NCI-H526 (cell line): ENCODE measurements at regions not wholly inside any gene's neighbourhood (a gene's known extent, or its start where the extent isn't known, plus 50 kb on each side); places are given as distances from the start of the nearest gene placed in this dataset.
A peak's percentile ranks its signal among the peaks of the same experiment; 100 is the strongest.

Source experiments
- DNase-seq, 2 experiments: peaks; one replicate each; lab custom pipeline; 2025; lab: John Stamatoyannopoulos, UW

DNA sequence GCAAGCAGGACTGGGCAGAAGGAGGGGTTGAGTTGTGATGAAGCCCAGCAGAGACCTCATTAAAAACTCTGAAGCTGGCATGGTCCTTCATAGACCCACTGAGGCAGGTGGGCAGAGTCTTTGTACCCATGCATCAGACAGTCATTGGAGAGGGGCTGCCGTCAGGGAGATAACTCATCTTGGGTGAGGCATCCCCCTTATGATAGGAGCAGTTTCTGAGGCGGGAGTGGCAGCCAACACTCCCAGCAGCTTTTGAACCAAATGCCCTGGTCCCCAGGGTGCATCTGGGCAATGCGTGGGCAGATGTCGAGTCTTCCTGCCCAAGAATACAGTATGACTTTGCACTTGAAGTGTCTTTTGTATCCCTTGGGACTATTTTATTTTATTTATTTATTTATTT lies 68.1 kb downstream of the HTR5A start:
- no peak for DNase-seq

DNA sequence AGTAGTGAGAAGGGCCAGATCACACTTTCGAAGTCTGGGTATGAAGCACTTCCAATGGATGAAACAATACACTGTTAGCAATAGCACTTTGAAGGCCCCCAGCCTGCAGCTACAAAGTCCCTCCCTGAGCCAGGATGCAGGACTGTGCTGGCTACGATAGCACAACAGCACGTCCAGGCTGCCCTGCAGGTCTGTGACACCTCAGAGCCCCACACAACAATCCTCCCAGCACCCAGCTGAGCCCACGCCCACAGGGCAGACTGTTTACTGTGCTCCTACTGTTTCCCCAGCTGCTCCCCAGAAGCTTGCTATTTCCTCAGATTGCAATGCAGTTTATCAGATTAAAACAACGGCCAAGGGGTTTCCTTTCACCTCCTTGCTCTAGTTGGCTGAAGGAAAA lies 71.4 kb downstream of the HTR5A start:
- no peak for DNase-seq

DNA sequence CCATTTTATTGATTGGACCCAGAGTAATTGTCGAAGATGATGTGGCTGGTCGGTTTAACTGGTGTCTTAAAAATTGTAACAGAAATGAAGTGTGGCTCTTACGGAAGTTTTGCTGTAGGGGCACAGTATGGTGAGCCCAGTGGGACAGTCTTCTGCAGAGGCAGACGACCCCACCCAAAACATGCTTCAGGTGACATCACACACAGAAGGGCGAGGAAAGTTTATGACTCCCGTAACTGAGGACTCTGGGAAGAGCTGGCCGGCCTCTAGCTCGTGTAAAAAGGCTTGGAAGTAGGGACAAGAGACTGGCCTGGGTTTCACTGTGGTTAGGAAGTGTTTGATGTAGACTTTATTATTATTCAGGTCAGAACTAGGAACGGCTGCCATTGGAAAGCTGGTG lies 73.3 kb downstream of the HTR5A start:
- no peak for DNase-seq

DNA sequence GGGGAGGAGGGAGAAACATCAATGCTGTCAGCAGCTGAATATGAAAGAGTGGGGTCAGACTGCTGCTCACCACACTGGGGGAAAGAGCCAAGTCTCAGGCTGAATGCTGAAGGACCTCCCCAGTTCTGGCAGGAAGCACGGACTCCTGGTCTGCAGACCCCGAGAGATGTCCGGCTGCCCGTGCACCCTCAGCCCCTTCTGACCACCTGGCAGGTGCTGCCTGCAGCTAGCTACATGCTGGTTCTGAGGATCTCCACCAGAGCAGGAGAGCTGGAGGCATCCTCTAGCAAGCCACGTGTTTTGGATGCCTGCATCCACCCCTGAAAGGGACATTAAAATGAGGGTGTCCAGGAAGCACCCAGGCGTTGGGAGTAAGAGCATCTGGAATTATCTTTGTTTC lies 74.2 kb downstream of the HTR5A start:
- no peak for DNase-seq

DNA sequence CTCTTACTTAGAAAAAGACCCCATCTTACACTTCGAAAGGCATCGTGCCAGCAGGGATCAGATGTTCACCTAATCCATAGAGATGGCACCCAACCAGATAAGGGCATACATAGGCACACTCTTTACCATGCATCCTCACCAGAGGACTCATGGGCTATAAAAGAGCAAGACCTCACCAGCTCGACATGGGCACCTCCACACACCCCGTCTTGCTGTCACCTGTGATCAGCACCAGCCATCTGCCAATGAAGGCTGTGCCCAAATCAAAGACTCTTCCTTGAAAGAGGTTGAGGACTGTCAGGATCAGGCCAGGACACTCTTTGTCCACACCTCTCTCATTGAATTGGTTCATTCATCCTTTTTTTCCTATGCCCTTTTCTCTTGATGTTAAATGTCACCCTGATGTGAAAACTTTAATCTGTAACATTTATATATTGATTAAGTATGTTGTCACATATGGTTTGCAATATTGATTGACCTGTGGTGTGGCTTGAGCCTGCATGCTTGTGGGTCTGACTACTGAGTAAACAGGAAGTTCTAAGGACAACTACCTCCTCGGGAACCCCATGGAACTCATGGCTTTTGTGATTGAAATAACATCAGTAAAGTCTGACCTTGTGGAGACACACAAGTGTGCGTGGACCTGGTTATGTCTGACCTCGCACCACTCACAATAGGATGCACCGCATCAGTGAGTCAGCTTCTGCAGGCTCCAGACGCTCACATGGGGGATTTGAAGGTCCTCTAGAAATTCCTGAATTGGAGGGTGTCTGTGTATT lies 75.5 kb downstream of the HTR5A start:
- DNase-seq = no peak

DNA sequence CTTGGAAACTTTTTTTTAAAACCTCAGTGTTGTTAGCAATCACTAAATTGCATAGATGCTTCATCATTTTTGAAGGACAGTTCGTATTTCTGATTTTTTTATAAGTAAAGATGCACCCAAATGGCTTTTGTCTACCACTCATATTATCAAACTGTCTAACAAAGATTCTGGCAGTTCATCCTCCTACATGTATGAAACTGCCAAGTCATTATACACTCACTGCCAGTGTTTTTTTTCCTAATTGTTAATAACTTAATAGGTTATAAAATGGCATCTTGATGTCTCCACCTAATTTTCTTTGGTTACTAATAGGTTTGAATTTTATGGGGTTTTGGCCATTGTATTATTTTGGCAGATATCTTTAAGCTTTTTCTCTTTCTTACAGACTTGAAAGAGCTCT lies 77.0 kb downstream of the HTR5A start:
- no peak for DNase-seq

DNA sequence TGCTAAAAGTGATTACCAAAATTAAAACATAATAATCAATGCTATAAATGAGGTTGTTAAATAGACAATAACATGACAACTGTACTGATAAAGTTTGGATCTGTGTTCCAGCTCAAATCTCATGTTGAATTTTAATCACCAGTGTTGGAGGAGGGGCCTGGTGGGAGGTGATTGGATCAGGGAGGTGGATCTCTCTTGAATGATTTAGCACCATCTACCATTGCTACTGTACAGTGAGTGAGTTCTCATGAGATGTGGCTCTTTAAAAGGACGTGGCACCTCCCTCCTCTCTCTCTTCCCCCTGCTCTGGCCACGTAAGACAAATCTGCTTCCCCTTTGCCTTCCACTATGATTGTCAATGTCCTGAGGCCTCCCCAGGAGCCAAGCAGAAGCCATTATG lies 77.5 kb downstream of the HTR5A start:
- no peak for DNase-seq

DNA sequence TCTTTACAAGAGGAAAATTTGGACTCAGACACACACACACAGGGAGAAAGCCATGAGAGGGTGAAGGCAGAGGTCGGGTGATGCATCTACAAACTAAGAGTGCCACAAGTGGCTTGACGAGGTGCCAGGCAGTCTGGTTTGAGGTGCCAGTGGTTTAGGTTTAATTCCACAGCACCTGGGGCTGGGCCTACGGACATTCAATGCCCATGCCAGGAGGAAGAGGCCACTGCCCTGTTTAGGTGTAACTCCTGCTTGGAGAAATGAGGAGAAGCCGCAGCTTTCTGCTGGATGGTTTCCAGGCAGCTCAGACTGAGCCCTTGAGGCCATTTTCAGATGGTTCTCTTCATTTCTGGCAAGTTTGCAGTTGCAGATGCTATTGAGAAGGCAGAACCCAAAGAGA lies 83.6 kb downstream of the HTR5A start:
- no peak for DNase-seq

DNA sequence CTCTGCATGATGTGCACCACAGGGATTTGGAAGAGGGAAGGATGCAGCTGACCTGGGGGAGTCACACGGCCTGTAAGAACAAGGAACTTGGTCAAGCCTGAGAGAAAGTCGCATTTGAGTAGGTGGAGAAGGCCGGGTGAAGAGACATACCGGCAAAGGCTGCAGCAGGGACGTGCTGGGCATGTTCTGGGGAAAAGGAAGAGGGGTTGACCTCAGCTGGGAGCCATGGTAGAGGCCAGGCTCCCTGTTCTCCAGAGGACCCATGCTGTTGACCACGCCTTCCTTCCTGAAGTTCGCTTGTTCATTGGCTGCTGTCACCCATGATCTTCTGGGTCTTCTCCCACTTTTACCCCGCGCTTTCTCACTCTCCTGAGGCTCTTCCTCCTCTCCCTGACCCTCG lies 84.5 kb downstream of the HTR5A start:
- DNase-seq = no peak

DNA sequence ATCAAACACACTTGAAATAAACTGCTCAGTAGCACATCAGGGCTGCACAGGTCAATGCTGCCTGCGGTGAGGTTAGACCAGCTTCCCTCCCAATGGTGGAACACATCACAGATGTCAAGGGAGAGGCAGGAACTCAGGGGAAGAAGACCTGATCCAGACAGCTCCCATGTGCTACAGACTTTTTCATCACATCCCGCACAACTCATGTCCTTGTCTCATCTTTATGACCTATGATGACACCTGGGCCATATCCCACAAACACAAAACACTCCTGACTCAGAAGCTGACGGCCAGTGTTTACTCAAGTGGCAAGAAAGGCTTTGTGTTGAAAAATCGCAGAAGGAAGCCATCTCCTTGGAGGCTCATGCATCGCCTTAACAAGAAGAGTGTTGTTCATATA lies 91.6 kb downstream of the HTR5A start:
- no peak for DNase-seq

DNA sequence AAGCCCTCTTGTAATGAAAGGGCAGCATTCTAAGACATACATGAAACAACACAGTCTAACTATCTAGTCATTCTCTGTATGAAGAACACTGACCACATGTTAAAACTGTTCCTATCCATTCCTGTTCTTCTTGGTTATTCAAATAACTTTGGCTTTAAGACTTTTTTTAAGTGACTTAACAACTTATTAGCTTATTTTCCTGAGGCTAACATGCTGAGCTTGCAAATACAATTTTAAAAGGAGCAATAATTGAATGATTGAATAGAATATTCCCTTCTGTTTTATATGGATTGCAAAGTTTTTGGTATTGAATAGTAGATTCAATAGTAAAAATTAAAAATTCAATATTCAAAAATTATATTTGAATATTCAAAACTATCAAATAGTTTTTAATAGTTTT lies 92.3 kb downstream of the HTR5A start:
- no peak for DNase-seq

DNA sequence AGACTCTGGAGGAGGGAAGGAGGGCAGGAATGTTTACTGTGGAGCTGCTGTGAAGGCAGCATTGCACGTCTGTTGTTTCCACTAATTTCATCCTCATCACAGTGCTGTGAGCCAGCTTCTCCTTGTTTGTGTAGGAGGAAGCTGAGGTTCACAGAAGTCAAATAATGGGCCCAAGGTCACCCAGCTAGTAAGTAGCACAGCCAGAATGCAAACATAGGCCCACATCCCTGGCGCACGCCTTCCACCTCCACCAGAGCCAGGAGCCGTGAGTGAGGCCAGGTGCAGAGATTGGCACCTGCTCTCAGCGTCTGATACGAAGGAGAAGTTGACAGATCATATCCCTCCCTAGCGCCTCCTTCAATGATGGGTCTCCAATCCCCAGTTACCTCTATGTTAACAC lies 93.6 kb downstream of the HTR5A start:
- DNase-seq = no peak

DNA sequence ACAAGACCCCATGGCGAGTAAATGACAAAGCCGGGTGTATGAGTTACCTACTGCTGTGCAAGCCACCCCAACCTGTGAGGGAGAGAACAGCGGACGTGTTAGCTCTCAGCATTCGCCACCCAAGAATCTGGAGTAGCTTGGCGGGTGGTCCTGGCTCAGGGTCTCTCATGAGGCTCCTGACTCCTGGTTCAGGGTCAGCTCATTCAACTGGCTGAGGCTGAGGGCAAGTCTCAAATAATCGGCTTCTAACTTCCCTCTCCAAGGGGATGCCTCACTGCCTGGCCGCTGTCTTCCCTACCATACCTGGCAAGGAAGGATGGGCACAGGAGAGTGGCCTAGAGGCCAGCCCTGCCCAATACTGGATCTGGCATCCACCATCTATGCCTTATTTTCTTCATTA lies 94.2 kb downstream of the HTR5A start:
- DNase-seq = no peak

DNA sequence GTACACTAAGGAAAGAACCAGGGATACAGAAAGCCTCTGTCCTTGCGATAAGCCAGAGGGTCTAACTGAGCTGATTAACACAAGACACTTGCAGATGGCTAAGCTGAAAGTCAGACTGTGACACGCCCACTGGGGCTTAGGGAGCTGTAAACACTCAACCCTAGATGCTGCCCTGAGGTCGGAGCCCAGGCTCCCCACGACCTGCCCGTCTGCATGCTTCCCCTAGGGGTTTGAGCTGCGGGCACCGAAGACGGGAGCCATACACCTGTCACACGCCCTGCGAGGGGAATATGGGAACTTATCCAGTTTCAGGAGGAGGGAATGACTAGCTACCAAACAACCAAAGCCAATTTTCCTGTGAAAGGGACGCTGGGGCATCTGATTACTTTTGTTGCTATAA lies 96.0 kb downstream of the HTR5A start:
- DNase-seq = peak in 1 of 2 experiments; percentile 26

DNA sequence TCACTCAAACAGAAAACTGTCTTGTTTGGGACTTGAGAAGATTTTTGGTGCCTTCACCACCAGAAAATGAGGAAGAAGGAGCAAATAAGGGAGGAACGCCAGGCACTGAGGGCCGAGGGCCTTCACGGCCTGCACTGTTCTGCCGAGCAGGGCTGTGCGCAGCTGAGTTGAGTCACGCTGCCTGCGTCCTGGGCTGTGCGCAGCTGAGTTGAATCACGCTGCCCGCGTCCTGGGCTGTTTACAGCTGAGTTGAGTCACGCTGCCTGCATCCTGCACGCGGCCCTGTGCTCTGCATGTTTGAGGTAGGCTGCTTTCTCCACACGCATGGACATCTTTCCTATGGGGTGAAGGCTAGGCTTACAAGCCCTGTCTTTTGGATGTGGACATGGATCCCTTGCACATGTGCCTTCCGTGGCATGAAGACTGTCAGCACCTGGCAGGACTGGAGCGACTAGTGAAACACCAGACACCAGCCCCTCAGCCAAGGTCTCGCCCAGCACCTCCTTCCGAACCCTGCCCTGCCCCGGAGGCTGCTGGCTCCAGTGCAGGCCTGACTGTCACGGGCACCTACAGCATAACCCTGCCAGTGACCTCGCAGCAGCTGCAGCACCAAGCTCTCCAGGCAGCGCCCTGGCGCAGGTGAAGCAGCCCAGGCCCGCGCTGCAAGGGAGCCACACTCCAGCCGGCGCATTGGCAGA lies 96.7 kb downstream of the HTR5A start:
- DNase-seq = no peak

DNA sequence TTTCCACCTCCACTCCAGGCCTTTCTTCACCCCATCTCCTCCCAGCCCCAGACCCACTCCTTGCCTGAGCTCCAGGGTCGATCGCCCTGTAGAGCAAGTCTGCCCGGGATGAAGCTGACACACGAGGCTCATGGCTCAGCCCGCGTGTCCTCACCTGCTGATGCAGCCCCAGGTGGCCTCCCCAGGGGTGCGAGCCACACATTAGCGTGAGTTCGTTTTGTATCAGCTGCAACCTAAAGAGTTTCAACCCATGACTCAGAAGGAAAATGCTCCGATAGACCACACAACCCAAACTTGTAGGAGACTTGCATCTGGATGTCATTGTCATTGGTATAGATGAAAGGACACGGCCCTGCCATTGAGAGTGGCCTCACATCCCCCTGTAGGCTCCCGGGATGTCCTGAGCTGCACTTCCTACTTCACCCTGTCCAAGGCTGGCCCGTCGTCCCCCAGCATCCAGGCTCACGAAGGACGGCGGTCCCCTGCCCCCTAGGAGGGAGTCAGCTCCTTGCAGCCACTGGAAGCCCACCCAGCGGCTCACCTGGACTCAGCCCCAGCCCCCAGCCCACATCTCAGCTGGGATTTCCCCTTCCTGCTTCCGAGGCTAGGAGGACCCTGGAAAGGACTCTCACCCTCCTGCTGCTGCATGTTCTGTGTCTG lies 97.7 kb downstream of the HTR5A start:
- DNase-seq = no peak

DNA sequence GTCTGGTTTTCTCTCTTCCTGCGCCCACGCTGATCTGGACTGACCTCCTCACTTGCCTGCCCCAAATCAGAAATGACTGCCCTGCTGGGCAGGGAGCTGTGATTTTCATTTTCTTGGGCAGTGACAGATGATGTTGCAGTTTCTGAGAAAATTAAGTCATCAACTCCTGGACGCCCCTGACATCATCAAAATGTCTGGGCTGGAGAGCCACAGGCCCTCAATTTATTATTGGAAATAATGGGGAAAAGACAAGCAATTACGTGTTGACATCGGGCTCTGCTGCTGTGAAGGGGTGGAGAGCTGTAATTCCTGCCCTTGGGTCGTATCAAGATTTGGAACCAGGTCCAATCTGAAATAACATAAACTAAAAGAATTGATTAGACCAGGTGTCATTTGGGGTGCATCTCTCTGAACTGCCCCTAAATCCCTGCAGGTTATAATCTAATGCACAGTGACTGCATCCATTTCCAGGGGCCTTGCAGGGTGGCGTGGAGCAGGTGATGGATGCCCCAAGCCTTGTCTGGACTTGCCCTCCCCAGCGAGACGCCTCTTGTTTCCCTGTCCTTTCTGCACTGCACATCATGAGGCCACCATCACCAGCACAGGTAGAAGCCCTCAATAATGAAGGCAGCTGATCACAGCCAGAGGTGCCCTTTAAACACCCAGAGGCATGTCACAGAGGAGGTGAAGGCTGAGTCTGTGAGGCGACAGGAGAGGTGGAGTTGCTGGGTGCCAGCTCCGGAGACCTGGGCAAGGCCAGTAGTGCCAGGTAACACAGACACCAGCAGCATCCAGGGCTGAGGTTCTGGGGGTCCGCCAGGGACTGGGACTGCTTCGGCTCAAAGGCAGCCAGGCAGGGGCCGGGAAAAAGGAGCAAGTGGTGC lies 98.7 kb downstream of the HTR5A start:
- DNase-seq = no peak

DNA sequence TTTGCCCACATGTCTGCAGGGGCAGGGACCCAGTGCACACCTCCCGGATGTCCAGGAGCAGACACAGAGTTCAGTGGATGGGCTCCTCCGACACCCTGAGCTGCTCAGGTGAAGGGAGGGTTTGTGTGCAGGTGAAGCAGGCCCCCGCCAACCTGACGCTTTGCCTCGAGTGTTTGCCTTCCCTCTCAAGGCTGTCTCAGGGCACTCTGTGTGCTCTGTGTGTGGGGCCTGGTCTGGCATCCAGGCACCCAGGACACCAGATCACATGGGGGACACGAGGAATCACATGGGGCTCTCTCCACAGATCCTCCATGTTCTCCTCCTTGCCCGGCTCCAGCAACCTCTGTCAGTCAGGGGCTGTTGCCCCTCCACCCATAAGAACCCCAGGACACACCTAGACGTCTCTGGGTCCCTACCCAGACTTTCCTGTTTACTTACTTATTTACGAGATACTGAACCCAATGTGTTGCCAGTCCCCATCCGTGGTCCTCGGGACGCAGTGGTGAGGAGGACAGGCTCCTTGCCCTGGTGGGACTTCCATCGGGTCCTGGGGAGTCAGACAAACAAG lies 99.5 kb downstream of the HTR5A start:
- no peak for DNase-seq

DNA sequence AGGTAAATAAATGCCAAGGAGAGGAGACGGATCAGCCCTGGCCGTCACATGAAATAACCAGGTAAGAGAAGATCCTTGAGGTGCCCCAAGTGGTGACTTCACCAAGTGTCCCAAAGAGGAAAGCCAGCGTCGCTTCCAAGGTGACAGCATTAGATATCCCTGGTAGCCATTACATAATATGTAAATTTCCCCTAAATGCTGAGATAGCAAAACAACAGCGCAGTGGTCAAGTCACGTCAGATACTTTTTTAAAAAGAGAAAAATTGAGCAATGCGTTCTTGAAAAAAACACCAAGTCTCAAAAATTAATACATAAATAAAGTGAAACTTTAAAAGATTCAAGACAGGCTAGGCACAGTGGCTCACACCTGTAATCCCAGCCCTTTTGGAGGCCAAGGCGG lies 100.2 kb downstream of the HTR5A start:
- no peak for DNase-seq

DNA sequence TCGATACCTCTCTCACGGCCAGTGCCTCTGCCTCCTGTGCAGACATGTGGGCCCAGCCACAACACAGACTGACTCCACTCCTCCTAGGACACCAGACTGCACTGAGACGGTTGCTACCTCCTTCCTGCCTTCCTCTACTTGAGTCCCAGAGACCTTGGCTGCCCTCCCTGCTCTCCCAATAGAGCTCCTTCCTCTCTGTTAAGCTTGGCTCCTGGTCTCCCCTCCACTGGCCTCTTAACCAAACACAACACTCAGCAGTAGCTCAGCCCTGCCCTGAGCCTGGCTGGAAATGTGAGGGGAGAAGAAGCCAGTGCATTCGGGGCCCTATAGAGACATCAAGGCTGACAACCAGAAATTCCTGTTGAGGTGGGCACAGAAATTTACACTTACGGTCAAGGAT lies 102.0 kb downstream of the HTR5A start:
- DNase-seq = no peak

DNA sequence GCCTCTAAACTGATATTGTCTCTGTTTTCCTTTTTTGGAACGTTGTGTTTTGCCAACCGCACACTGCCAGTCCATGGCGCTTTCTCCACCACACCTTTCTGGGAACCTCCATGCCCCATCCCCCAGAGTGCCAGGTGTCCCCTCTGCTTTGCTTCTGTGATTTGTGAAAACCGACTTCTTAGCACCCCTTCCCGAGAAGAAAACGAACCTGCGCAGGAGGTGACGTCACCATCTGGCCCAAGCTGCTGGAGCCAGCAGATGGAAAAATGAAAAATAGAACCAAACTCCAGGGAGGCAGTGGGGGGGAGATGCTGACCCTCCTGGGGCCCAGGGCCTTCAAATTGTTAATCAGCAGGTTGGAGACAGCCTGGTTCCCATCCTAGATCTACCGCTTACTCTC lies 103.8 kb downstream of the HTR5A start:
- DNase-seq = no peak

DNA sequence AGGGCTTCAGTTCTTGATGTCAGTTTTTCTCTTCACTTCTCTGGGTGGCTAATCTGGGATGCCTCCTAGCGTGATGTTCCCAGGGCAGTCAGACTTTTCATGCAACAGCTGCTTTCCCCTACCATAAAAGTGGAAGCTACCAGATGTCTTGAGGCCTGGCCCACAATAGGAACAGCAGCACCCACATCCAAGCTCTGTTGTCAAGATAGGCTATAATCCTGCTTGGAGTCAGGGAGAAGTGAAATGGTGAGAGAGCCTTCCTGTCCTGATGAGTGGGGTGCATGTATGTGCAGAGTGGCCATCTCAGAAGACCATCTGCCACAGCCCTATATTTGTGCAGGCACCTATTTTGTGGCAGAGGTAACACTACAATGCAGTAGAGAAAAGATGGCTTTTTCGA lies 108.0 kb downstream of the HTR5A start:
- no peak for DNase-seq
